Pancreas (tissue), 10 donors: ENCODE measurements at regions not wholly inside any gene's neighbourhood (a gene's known extent, or its start where the extent isn't known, plus 50 kb on each side); places are given as distances from the start of the nearest gene placed in this dataset.
A peak's percentile ranks its signal among the peaks of the same experiment; 100 is the strongest.

Source experiments
- ATAC-seq, 4 donors: fragments of 200-7000 bp; cut with Tn5 transposase; one replicate each; pipeline versions ENCODE4 v1.8.0 to v1.9.1; 2020; ENCODE audit warnings: mild to moderate bottlenecking in 4 of 4, moderate library complexity in 4 of 4
- DNase-seq, 6 donors: peaks; one replicate each; pipeline ENCODE4 v3.0.0-alpha.2; 2020
- FAIRE-seq: peaks from 2 replicates; lab custom pipeline; 2012; peaks lifted over from hg19 to GRCh38; lab: Jason Lieb, UNC
- H3K27ac ChIP-seq, 4 donors: fragments of 200-600 bp; sonication (generic); 1 replicate in 3 of 4; 2 replicates in 1 of 4; pipeline versions ENCODE4 v1.5.0 to v1.8.0; 2020
- H3K27me3 ChIP-seq, 4 donors: fragments of 200-600 bp; one replicate each; pipeline ENCODE4 v1.8.0; 2021
- H3K36me3 ChIP-seq, 3 donors: fragments of 200-600 bp; sonication (generic) in 1 of 3; one replicate each; pipeline versions ENCODE4 v1.5.0 to v1.8.0; 2020 to 2021
- H3K4me1 ChIP-seq, 3 donors: fragments of 200-600 bp; one replicate each; pipeline ENCODE4 v1.8.0; 2021
- H3K4me3 ChIP-seq, 4 donors: fragments of 200-600 bp; sonication (generic) in 2 of 4; one replicate each; pipeline versions ENCODE4 v1.5.0 to v1.8.0; 2020 to 2021
- H3K9me3 ChIP-seq, 4 donors: fragments of 200-600 bp; one replicate each; pipeline ENCODE4 v1.8.0; 2021
- CTCF ChIP-seq, 4 donors: fragments of 200-600 bp; sonication (generic) in 3 of 4; IDR thresholded peaks; one replicate each; pipeline versions ENCODE4 v1.5.0 to v1.8.0; 2021; ENCODE audit warnings: antibody characterized with exemption in 4 of 4
- WGBS, 2 donors: extraction: QIAGEN DNeasy Blood & Tissue Kit; methylation state at CpG; one replicate each; pipeline ENCODE4 v1.1.7; 2013; 5-methylcytosine and 5-hydroxymethylcytosine counted together
- intact Hi-C, 3 donors: fragments of 100-400 bp; cut with DNase I; formaldehyde crosslinking; loops; one replicate each; pipeline versions ENCODE4 v1.11.1 to v1.14.2; 2022
- donor health status: healthy with polysubstance abuse.
- donor health status: DM: no; HTN: no; CAD: no; lungs with moderate emphysema.
- donor health status: DM: no; HTN: no; CAD: no.
- donor health status: control.
- donor health status: control.
- donor health status: Bipolar disorder and iron deficiency.
- donor health status: DM: yes; HTN: yes; CAD: no.
- donor health status: DM: no; HTN: no; CAD: no.
- donor health status: DM: no; HTN: no; CAD: no.
- donor health status: DM: yes; HTN: yes; CAD: no.

DNA sequence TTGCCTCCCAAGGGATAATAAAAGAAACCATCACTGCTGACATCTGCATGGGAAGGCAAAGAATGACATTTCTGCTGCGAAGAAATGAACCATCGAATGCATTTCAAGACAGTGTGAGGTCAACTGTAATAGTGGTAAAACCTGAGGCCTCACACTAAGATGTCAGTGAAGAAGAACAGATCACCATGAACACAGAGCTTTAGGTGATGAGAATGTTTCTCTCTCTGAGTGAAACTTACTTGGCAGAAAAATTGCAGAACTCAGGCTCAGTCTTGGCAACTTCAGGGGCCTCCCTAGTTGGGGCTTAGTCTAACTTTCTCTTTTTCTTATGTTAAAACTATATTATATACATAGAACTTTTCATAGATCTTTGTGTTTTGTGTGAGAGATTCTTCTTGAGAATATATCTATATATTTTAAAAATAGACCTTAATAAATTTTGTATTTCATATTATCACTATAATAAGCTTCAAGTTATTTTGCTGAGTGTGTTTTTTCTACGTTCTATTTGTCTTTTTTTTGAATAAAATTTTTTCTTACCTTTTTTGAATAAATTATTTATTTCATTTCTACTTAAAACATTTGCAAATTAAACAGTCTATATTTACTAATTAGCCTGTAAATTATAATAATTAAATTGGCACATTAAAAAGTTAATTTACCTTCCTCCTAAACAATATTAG is 427.5 kb upstream of the TRIB2 start:
- Histone ChIP-seq H3K4me1 (no peaks in the 10 kb centered on the region), H3K36me3 (no peaks in the 10 kb centered on the region), H3K27ac (no peak overlapping the region), H3K4me3 (no peak overlapping the region), H3K9me3 (no peaks in the 10 kb centered on the region), H3K27me3 (no peaks in the 10 kb centered on the region)
- intact Hi-C loops: no loop called here
- peak; percentile 93 for FAIRE-seq
- DNase-seq: no peak
- ATAC-seq: no peak
- TF ChIP-seq CTCF (IDR thresholded peaks at IDR 0.05): no peak
- WGBS, 2 donors: 93 to 94% methylated on average over 3 of the region's 3 CpGs

GRCh38 chr2:12291303-12291702 is 425.4 kb upstream of the TRIB2 start:
- H3K27ac ChIP-seq: no peak overlapping the region
- H3K4me3 ChIP-seq: no peak overlapping the region
- FAIRE-seq (no peak), DNase-seq (no peak), ATAC-seq (no peak)
- H3K9me3 ChIP-seq: no peaks in the 10 kb centered on the region
- intact Hi-C loops: no loop called here
- H3K4me1 ChIP-seq: no peaks in the 10 kb centered on the region
- no peaks in the 10 kb centered on the region for H3K27me3 ChIP-seq
- no peak for TF ChIP-seq CTCF (IDR thresholded peaks at IDR 0.05)
- WGBS, 2 donors: 61 to 77% methylated on average over 1 of the region's 1 CpG
- no peaks in the 10 kb centered on the region for H3K36me3 ChIP-seq

DNA sequence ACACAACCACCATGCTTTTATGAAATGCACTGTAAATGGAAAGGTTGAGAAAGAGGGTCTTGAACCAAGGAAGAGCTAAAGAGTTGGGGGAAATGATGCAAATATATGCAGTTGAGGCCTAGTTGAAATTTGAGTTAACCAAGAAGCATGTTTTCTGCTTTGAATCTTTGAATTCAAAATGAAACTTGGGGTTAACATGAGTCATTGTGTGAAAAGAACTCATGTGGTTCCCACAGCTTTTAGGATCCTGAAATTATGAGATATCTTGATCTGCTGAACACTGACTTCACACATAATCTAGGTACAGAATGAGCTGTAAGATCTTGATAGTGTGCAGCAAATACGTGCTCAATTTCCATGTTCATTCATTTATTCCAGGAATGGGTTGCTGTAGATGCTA is 422.9 kb upstream of the TRIB2 start:
- Histone ChIP-seq H3K4me3 (no peak overlapping the region), H3K9me3 (no peaks in the 10 kb centered on the region), H3K27me3 (no peaks in the 10 kb centered on the region), H3K36me3 (no peaks in the 10 kb centered on the region), H3K27ac (no peak overlapping the region), H3K4me1 (no peaks in the 10 kb centered on the region)
- no peak for FAIRE-seq
- TF ChIP-seq CTCF (IDR thresholded peaks at IDR 0.05): no peak
- 84 to 96% methylated on average over 1 of the region's 1 CpG for WGBS, 2 donors
- intact Hi-C loops: no loop called here
- no peak for ATAC-seq
- DNase-seq: no peak

GRCh38 chr2:12295856-12296519 is 420.7 kb upstream of the TRIB2 start:
- H3K27ac ChIP-seq: no peak overlapping the region
- no peaks in the 10 kb centered on the region for H3K4me1 ChIP-seq
- FAIRE-seq (no peak), DNase-seq (no peak), ATAC-seq (no peak)
- no peaks in the 10 kb centered on the region for H3K9me3 ChIP-seq
- no peaks in the 10 kb centered on the region for H3K27me3 ChIP-seq
- no peak overlapping the region for H3K4me3 ChIP-seq
- intact Hi-C loops: no loop called here
- WGBS, 2 donors: 86 to 90% methylated on average over 4 of the region's 4 CpGs
- no peak for TF ChIP-seq CTCF (IDR thresholded peaks at IDR 0.05)
- no peaks in the 10 kb centered on the region for H3K36me3 ChIP-seq

- intact Hi-C loops: no loop called here
- no peak for ATAC-seq
- no peak for DNase-seq
- Histone ChIP-seq H3K27ac (no peak overlapping the region), H3K27me3 (no peaks in the 10 kb centered on the region), H3K36me3 (no peaks in the 10 kb centered on the region), H3K4me1 (no peaks in the 10 kb centered on the region), H3K9me3 (no peaks in the 10 kb centered on the region), H3K4me3 (no peak overlapping the region)
- no peak for TF ChIP-seq CTCF (IDR thresholded peaks at IDR 0.05)
- FAIRE-seq: no peak
Observed at GRCh38 chr2:12296915-12297314, 419.8 kb upstream of the TRIB2 start.
